ENCODE measurements at regions not wholly inside any gene's neighbourhood (a gene's known extent, or its start where the extent isn't known, plus 50 kb on each side); places are given as distances from the start of the nearest gene placed in this dataset.

DNA sequence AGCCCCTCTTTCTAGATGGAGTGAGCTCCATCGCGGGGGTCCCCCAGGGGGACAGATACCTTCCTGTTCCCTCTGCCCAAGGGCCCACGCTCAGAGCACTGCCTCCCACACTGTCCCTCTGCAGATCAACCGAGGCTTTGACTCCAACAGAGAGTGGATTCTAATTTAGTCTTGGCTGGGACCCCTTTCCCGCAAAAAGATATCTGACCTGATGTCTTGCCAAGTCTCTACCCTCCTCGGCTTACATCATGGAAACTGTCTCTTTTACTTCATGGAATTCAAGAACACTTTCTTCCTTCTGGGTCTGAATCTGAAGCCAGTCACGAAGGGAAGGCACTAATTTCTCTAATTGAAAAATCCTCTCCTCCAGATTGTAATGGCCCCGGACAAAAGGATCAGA lies 278.0 kb downstream of the BMP7 start:
- H3K36me3 ChIP-seq (ENCODE audit: insufficient read depth, low read length), result no peaks in the 10 kb centered on the region
- no peaks in the 10 kb centered on the region for H3K4me1 ChIP-seq (ENCODE audit: insufficient read depth, low read length, severe bottlenecking)
- no peak overlapping the region for H3K9ac ChIP-seq (ENCODE audit: low read length)
- H3K4me2 ChIP-seq (ENCODE audit: low read length), result no peak overlapping the region
- no peak overlapping the region for H3K4me3 ChIP-seq (ENCODE audit: low read depth, low read length, poor library complexity, severe bottlenecking)
- H3K9me3 ChIP-seq (ENCODE audit: low read length), result 0 out of 2 replicates have a peak, but pooled peaks cover 5% of the 10 kb centered on the region
- peaks cover 4% of the 10 kb centered on the region; the same call in 1 of the 2 replicates for H3K27me3 ChIP-seq (ENCODE audit: insufficient read depth, low read length)
- no peak for TF ChIP-seq EZH2 (IDR thresholded peaks at IDR 0.05; ENCODE audit: borderline replicate concordance, low read length)
- TF ChIP-seq, protein P1, sequence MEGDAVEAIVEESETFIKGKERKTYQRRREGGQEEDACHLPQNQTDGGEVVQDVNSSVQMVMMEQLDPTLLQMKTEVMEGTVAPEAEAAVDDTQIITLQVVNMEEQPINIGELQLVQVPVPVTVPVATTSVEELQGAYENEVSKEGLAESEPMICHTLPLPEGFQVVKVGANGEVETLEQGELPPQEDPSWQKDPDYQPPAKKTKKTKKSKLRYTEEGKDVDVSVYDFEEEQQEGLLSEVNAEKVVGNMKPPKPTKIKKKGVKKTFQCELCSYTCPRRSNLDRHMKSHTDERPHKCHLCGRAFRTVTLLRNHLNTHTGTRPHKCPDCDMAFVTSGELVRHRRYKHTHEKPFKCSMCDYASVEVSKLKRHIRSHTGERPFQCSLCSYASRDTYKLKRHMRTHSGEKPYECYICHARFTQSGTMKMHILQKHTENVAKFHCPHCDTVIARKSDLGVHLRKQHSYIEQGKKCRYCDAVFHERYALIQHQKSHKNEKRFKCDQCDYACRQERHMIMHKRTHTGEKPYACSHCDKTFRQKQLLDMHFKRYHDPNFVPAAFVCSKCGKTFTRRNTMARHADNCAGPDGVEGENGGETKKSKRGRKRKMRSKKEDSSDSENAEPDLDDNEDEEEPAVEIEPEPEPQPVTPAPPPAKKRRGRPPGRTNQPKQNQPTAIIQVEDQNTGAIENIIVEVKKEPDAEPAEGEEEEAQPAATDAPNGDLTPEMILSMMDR (IDR thresholded peaks at IDR 0.05; ENCODE audit: low read length), result no peak
- no peak overlapping the region for H3K27ac ChIP-seq (ENCODE audit: low read depth, low read length, poor library complexity, severe bottlenecking)
- no peaks in the 10 kb centered on the region for H3K79me2 ChIP-seq (ENCODE audit: insufficient read depth, low read length)
- no peaks in the 10 kb centered on the region for H3F3A ChIP-seq (ENCODE audit: insufficient read depth, low read length)
- H3K9me2 ChIP-seq (ENCODE audit: low read depth, low read length), result no peaks in the 10 kb centered on the region
- H2AFZ ChIP-seq (ENCODE audit: low read length), result no peak overlapping the region
- H4K20me1 ChIP-seq (ENCODE audit: insufficient read depth, low read length), result no peaks in the 10 kb centered on the region

DNA sequence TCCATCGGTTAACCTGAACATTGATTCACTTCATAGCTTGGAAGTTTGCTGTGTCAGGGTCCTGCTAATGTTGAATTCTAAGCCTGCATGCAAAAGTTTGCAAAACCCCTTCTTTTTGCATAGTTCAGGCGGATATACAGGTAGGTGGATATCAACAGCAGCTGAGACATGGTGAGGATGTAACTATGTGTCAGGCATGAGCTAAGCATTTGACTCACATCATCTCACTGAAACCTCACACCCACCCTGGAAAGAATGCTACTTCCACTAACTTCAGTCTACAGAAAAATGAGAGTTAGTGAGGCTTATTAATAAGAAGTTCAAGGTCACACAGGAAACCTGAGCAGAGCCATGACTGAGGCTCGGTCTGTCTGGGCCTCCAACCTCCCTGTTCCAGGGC lies 276.9 kb downstream of the BMP7 start:
- H3K79me2 ChIP-seq (ENCODE audit: insufficient read depth, low read length), result no peaks in the 10 kb centered on the region
- no peaks in the 10 kb centered on the region for H3F3A ChIP-seq (ENCODE audit: insufficient read depth, low read length)
- 0 out of 2 replicates have a peak, but pooled peaks cover 5% of the 10 kb centered on the region for H3K9me3 ChIP-seq (ENCODE audit: low read length)
- H2AFZ ChIP-seq (ENCODE audit: low read length), result no peak overlapping the region
- no peaks in the 10 kb centered on the region for H4K20me1 ChIP-seq (ENCODE audit: insufficient read depth, low read length)
- H3K27me3 ChIP-seq (ENCODE audit: insufficient read depth, low read length), result peaks cover 4% of the 10 kb centered on the region; the same call in 1 of the 2 replicates
- H3K27ac ChIP-seq (ENCODE audit: low read depth, low read length, poor library complexity, severe bottlenecking), result no peak overlapping the region
- no peaks in the 10 kb centered on the region for H3K9me2 ChIP-seq (ENCODE audit: low read depth, low read length)
- no peaks in the 10 kb centered on the region for H3K36me3 ChIP-seq (ENCODE audit: insufficient read depth, low read length)
- H3K4me2 ChIP-seq (ENCODE audit: low read length), result no peak overlapping the region
- TF ChIP-seq, protein P1 (IDR thresholded peaks at IDR 0.05; ENCODE audit: low read length), result no peak
- TF ChIP-seq EZH2 (IDR thresholded peaks at IDR 0.05; ENCODE audit: borderline replicate concordance, low read length), result no peak
- no peaks in the 10 kb centered on the region for H3K4me1 ChIP-seq (ENCODE audit: insufficient read depth, low read length, severe bottlenecking)
- no peak overlapping the region for H3K9ac ChIP-seq (ENCODE audit: low read length)
- H3K4me3 ChIP-seq (ENCODE audit: low read depth, low read length, poor library complexity, severe bottlenecking), result no peak overlapping the region

DNA sequence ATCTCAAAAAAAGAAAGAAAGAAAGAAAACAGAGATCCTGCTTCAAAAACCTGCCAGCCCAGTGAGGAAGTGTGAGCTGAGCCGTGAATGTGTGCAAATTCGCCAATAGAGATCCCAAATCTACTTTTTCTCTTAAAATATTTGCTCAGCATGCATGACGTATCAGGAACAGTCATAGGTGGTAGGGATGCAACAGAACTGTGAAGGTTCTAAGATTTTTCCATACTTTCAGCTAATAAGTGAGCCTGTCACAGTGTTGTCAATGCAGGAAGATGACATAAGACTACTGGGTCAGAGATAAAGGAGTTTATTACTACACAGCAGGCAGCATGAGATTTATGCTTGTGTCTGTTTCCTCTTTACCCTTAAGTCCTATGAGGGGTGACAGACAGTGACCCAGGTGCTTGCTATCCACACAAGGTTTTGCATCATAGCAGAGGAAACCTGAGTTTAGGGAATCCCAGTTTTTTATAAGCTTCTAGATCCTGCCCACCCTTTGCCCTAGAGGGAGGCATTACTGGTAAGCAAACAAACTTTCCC lies 273.4 kb downstream of the BMP7 start:
- no peaks in the 10 kb centered on the region for H3K4me1 ChIP-seq (ENCODE audit: insufficient read depth, low read length, severe bottlenecking)
- peaks cover 5% of the 10 kb centered on the region; the same call in 1 of the 2 replicates for H3K27me3 ChIP-seq (ENCODE audit: insufficient read depth, low read length)
- H4K20me1 ChIP-seq (ENCODE audit: insufficient read depth, low read length), result no peaks in the 10 kb centered on the region
- no peaks in the 10 kb centered on the region for H3F3A ChIP-seq (ENCODE audit: insufficient read depth, low read length)
- H3K4me2 ChIP-seq (ENCODE audit: low read length), result no peak overlapping the region
- H3K36me3 ChIP-seq (ENCODE audit: insufficient read depth, low read length), result no peaks in the 10 kb centered on the region
- no peak overlapping the region for H3K27ac ChIP-seq (ENCODE audit: low read depth, low read length, poor library complexity, severe bottlenecking)
- no peak overlapping the region for H2AFZ ChIP-seq (ENCODE audit: low read length)
- no peaks in the 10 kb centered on the region for H3K79me2 ChIP-seq (ENCODE audit: insufficient read depth, low read length)
- no peak overlapping the region for H3K4me3 ChIP-seq (ENCODE audit: low read depth, low read length, poor library complexity, severe bottlenecking)
- H3K9me2 ChIP-seq (ENCODE audit: low read depth, low read length), result no peaks in the 10 kb centered on the region
- H3K9ac ChIP-seq (ENCODE audit: low read length), result no peak overlapping the region
- no peaks in the 10 kb centered on the region for H3K9me3 ChIP-seq (ENCODE audit: low read length)
- TF ChIP-seq, protein P1 (IDR thresholded peaks at IDR 0.05; ENCODE audit: low read length), result no peak
- no peak for TF ChIP-seq EZH2 (IDR thresholded peaks at IDR 0.05; ENCODE audit: borderline replicate concordance, low read length)
